ENCODE measurements at regions not wholly inside any gene's neighbourhood (a gene's known extent, or its start where the extent isn't known, plus 50 kb on each side); places are given as distances from the start of the nearest gene placed in this dataset.

- H3K4me3 ChIP-seq (ENCODE audit: low read depth, low read length), result no peak overlapping the region
- DNase-seq (ENCODE audit: low read depth, low spot score), result no peak
- in situ Hi-C loops (cut with HindIII; ENCODE audit: low sequenced_read_pairs), result no loop called here
- no peak for TF ChIP-seq CTCF (IDR thresholded peaks at IDR 0.05; ENCODE audit: low read depth, low read length)
Observed at GRCh38 chr6:153493501-153493900, 362.4 kb upstream of the RGS17 start.

- H3K4me3 ChIP-seq (ENCODE audit: low read depth, low read length), result no peak overlapping the region
- in situ Hi-C loops (cut with HindIII; ENCODE audit: low sequenced_read_pairs), result no loop called here
Observed at GRCh38 chr6:153489479-153489878, 358.4 kb upstream of the RGS17 start.

GRCh38 chr6:153488267-153488666, 357.2 kb upstream of the RGS17 start:
- TF ChIP-seq CTCF (IDR thresholded peaks at IDR 0.05; ENCODE audit: low read depth, low read length), result no peak
- in situ Hi-C loops (cut with HindIII; ENCODE audit: low sequenced_read_pairs), result no loop called here
- H3K4me3 ChIP-seq (ENCODE audit: low read depth, low read length), result no peak overlapping the region
- DNase-seq (ENCODE audit: low read depth, low spot score), result no peak

More at GRCh38 chr6:153489479-153489878, 358.4 kb upstream of the RGS17 start:
- no peak for DNase-seq (ENCODE audit: low read depth, low spot score)
- TF ChIP-seq CTCF (IDR thresholded peaks at IDR 0.05; ENCODE audit: low read depth, low read length), result no peak

GRCh38 chr6:153485072-153485471, 354.0 kb upstream of the RGS17 start:
- no peak for TF ChIP-seq CTCF (IDR thresholded peaks at IDR 0.05; ENCODE audit: low read depth, low read length)
- no peak for DNase-seq (ENCODE audit: low read depth, low spot score)
- in situ Hi-C loops (cut with HindIII; ENCODE audit: low sequenced_read_pairs), result no loop called here

GRCh38 chr6:153484056-153484455, 353.0 kb upstream of the RGS17 start:
- TF ChIP-seq CTCF (IDR thresholded peaks at IDR 0.05; ENCODE audit: low read depth, low read length), result no peak
- in situ Hi-C loops (cut with HindIII; ENCODE audit: low sequenced_read_pairs), result no loop called here
- DNase-seq (ENCODE audit: low read depth, low spot score), result no peak
- H3K4me3 ChIP-seq (ENCODE audit: low read depth, low read length), result no peak overlapping the region

More at GRCh38 chr6:153485072-153485471, 354.0 kb upstream of the RGS17 start:
- no peak overlapping the region for H3K4me3 ChIP-seq (ENCODE audit: low read depth, low read length)

- H3K4me3 ChIP-seq (ENCODE audit: low read depth, low read length), result no peak overlapping the region
- no peak for DNase-seq (ENCODE audit: low read depth, low spot score)
Observed at GRCh38 chr6:153476243-153476642, 345.2 kb upstream of the RGS17 start.

More at GRCh38 chr6:153476243-153476642, 345.2 kb upstream of the RGS17 start:
- TF ChIP-seq CTCF (IDR thresholded peaks at IDR 0.05; ENCODE audit: low read depth, low read length), result no peak
- in situ Hi-C loops (cut with HindIII; ENCODE audit: low sequenced_read_pairs), result no loop called here

All from astrocyte of the spinal cord (primary cell).